ENCODE measurements at regions not wholly inside any gene's neighbourhood (a gene's known extent, or its start where the extent isn't known, plus 50 kb on each side); places are given as distances from the start of the nearest gene placed in this dataset.

- Histone ChIP-seq H3K36me3 (ENCODE audit: control insufficient read depth, insufficient read depth, low read length) (no peaks in the 10 kb centered on the region), H3K27ac (no peak overlapping the region), H3K79me2 (no peaks in the 10 kb centered on the region), H3K9me3 (ENCODE audit: control insufficient read depth, low read length) (no peaks in the 10 kb centered on the region), H3K4me2 (ENCODE audit: low read length) (no peak overlapping the region), H3K4me3 (ENCODE audit: low read depth, low read length) (no peak overlapping the region), H3K27me3 (ENCODE audit: control insufficient read depth, insufficient read depth, low read length) (no peaks in the 10 kb centered on the region), H2AFZ (no peak overlapping the region), H3K4me1 (no peaks in the 10 kb centered on the region), H3K9ac (no peak overlapping the region)
- TF ChIP-seq CTCF (IDR thresholded peaks at IDR 0.05) = no peak
Measured at GRCh38 chr10:57218382-57218781, 857.3 kb upstream of the ZWINT start.

GRCh38 chr10:57202356-57202755 lies 841.3 kb upstream of the ZWINT start:
- TF ChIP-seq CTCF (IDR thresholded peaks at IDR 0.05) = no peak
- Histone ChIP-seq H3K27ac (no peak overlapping the region), H3K27me3 (ENCODE audit: control insufficient read depth, insufficient read depth, low read length) (no peaks in the 10 kb centered on the region), H3K9me3 (ENCODE audit: control insufficient read depth, low read length) (no peaks in the 10 kb centered on the region), H3K79me2 (no peaks in the 10 kb centered on the region), H2AFZ (no peak overlapping the region), H3K4me2 (ENCODE audit: low read length) (no peak overlapping the region), H3K4me3 (ENCODE audit: low read depth, low read length) (no peak overlapping the region), H3K9ac (no peak overlapping the region), H3K4me1 (no peaks in the 10 kb centered on the region), H3K36me3 (ENCODE audit: control insufficient read depth, insufficient read depth, low read length) (no peaks in the 10 kb centered on the region)

GRCh38 chr10:57188846-57189245 lies 827.8 kb upstream of the ZWINT start:
- no peaks in the 10 kb centered on the region for H3K27me3 ChIP-seq (ENCODE audit: control insufficient read depth, insufficient read depth, low read length)
- H3K27ac ChIP-seq = no peak overlapping the region
- no peaks in the 10 kb centered on the region for H3K9me3 ChIP-seq (ENCODE audit: control insufficient read depth, low read length)
- H3K79me2 ChIP-seq = no peaks in the 10 kb centered on the region
- H3K4me1 ChIP-seq = no peaks in the 10 kb centered on the region
- no peak overlapping the region for H3K4me3 ChIP-seq (ENCODE audit: low read depth, low read length)
- no peak overlapping the region for H3K4me2 ChIP-seq (ENCODE audit: low read length)
- H3K9ac ChIP-seq = no peak overlapping the region
- H2AFZ ChIP-seq = no peak overlapping the region
- no peak for TF ChIP-seq CTCF (IDR thresholded peaks at IDR 0.05)
- H3K36me3 ChIP-seq (ENCODE audit: control insufficient read depth, insufficient read depth, low read length) = no peaks in the 10 kb centered on the region

DNA sequence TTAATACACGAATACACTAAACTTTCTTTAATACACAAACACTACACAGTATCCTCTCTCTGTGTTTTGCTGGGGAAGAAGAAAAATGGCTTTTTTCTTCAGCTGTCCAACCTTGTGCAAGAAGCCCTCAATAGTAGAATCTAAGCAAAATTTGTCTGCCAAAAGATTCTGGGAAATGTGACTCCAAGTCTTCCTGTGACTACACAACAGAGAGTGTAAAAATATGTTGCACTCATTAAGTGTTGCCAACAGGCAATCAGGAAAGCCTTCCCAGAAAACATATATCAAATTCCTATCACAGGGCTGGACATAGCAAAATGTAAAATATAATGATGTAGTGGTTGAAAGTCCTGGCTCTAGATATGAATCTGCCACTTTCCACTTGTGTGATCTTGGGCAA lies 825.1 kb upstream of the ZWINT start:
- no peak overlapping the region for H3K4me2 ChIP-seq (ENCODE audit: low read length)
- no peaks in the 10 kb centered on the region for H3K4me1 ChIP-seq
- no peak overlapping the region for H3K9ac ChIP-seq
- H3K27me3 ChIP-seq (ENCODE audit: control insufficient read depth, insufficient read depth, low read length) = no peaks in the 10 kb centered on the region
- TF ChIP-seq CTCF (IDR thresholded peaks at IDR 0.05) = no peak
- H3K27ac ChIP-seq = no peak overlapping the region
- H3K9me3 ChIP-seq (ENCODE audit: control insufficient read depth, low read length) = no peaks in the 10 kb centered on the region
- no peaks in the 10 kb centered on the region for H3K36me3 ChIP-seq (ENCODE audit: control insufficient read depth, insufficient read depth, low read length)
- H2AFZ ChIP-seq = no peak overlapping the region
- no peak overlapping the region for H3K4me3 ChIP-seq (ENCODE audit: low read depth, low read length)
- no peaks in the 10 kb centered on the region for H3K79me2 ChIP-seq

GRCh38 chr10:57169597-57169996 lies 808.5 kb upstream of the ZWINT start:
- no peak overlapping the region for H3K4me3 ChIP-seq (ENCODE audit: low read depth, low read length)
- no peaks in the 10 kb centered on the region for H3K9me3 ChIP-seq (ENCODE audit: control insufficient read depth, low read length)
- no peaks in the 10 kb centered on the region for H3K27me3 ChIP-seq (ENCODE audit: control insufficient read depth, insufficient read depth, low read length)
- H3K36me3 ChIP-seq (ENCODE audit: control insufficient read depth, insufficient read depth, low read length) = no peaks in the 10 kb centered on the region
- H3K9ac ChIP-seq = no peak overlapping the region
- H3K4me1 ChIP-seq = no peaks in the 10 kb centered on the region
- H3K4me2 ChIP-seq (ENCODE audit: low read length) = no peak overlapping the region
- no peak for TF ChIP-seq CTCF (IDR thresholded peaks at IDR 0.05)
- no peak overlapping the region for H2AFZ ChIP-seq
- no peaks in the 10 kb centered on the region for H3K79me2 ChIP-seq
- no peak overlapping the region for H3K27ac ChIP-seq

All from parathyroid adenoma (tissue), 2 donors.